ENCODE measurements at regions not wholly inside any gene's neighbourhood (a gene's known extent, or its start where the extent isn't known, plus 50 kb on each side); places are given as distances from the start of the nearest gene placed in this dataset.
A peak's percentile ranks its signal among the peaks of the same experiment; 100 is the strongest.
"Not testable (repeated sequence)": the region's sequence is repeated elsewhere in the genome, so short reads cannot be mapped to it uniquely, and the experiment has no call there.

DNA sequence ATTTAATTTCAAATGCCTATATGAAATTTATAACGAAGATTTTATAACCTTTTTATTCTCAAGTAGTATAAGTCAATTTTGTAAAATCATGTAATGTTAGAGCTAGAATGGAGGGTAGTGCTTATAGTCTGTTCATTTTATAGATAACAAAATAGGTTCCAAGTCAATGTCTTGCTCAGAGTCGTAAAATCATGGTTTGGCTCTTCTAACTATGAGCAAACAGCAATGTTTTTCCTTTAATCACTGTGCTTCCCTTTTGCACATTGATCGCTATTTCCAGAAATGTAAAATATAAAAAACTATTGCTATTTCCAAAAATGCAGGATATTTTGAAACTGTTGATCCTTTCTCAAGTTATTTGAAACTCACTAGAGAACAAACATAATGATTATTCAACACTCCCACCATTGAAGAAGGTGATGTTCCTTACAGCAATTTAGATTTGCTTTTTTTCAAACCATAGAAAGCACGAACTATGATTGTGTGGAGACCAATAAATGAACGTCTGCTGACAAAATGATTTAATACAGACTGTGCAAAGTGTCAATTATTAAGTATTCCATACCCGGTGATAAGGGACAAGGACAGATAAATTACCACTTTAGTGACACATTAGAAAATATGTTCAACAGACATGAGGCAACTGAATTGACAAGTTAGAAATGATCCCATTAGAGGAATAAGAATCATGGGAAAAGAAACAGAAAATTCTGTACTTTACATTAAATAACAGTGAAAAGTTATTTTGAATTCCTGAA lies 412.1 kb upstream of the TECRL start:
- no peak for DNase-seq (ENCODE audit: low read depth)

DNA sequence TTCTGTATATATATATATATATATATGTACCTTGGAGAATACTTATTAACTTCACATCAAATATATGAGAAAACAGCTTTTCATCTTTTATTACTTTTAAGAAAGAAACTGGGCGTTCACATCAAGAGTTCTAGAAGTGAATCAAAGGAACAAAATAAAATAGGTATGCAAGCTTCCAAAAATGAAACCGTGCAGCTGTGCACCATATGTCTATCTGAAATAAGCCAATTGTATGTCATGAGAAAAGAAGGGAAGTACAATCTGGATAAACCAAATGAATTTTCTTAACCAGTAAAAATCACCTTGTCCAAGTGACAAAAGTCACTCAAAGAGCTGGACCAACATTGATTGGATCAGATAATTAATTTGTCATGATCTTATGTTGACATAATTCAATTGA lies 405.4 kb upstream of the TECRL start:
- no peak for DNase-seq (ENCODE audit: low read depth)

DNA sequence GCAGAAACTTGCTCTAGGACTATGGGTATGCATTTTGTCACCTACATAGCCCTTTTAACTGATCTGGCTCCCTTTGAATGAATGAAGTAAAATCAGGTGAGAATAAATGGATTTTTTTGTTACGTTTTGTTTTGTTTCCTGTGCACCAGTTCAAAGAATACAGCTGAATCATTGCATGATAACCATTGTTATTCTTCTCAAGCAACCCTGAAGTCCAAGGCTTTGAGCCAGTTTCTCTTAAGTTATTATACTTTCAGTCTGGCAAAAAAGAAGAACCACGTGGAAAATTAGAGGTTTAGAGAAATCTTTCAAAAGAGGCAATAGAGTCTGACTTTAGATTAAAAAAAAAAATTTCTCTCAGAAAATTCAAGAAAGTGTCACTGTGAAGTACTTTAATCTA lies 398.6 kb upstream of the TECRL start:
- DNase-seq (ENCODE audit: low read depth), result no peak

DNA sequence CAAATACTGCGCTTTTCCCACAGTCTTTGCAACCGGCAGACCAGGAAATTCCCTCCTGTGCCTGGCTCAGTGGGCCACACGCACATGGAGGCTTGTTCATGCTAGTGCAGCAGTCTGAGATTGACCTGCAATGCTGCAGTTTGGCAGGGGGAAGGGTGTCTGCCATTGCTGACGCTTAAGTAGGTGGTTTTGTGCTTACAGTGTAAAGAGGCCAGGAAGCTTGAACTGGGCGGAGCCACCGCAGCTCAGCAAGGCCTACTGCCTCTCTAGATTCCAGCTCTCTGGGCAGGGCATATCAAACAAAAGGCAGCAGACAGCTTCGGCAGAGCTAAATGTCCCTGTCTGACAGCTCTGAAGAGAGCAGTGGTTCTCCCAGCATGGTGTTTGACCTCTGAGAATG lies 390.5 kb upstream of the TECRL start:
- no peak for DNase-seq (ENCODE audit: low read depth)

DNA sequence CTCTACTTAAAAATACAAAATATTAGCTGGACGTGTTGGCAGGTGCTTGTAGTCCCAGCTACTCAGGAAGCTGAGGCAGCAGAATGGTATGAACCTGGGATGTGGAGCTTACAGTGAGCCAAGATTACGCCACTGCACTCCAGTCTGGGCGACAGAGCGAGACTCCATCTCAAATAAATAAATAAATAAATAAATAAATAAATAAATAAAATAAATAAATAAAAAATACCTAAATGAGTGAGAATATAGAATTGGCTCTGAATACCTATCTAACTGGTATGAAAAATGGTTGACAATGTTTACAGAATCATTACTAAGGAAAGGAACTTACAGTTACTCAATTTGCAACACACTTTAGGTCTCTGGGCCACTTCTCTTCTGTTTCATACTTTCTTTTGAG lies 389.6 kb upstream of the TECRL start:
- not testable (repeated sequence) for DNase-seq (ENCODE audit: low read depth)

DNA sequence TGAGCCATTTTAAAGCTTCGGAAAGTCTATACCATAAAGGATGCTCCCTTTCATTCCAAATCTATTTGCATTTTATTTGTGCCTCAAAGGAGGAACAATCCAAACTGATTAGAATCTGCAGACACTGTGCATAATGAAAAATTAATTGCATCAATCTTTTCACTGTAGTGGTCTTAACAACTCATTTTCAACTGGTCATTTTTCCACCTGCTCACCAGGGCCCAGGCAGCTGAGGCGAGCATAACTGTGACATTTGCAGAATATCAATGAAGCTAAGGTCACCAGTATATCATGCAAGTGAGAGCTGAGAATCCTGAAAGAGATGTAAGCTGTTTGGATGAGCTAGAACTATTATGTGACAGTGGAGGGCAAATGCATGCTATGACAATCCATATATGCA lies 387.3 kb upstream of the TECRL start:
- DNase-seq (ENCODE audit: low read depth), result no peak

DNA sequence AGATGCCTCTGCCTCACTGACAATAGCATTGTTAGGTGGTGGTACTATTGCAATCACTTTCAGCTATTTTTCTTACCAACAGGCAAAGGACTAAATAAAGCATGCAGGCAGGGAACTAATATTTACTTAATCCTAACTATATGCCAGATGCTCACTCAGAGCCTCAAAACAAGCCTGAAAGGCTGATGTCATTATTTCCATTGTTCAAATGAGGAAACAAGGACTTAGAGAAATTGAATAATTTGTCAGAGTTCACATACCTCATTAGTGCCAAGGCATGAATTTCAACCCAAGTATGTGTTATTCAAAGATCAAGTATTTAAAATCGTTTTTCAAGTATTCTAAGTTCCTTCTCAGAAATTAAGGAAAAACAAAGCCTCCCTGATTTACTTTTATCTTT lies 374.9 kb upstream of the TECRL start:
- no peak for DNase-seq (ENCODE audit: low read depth)

DNA sequence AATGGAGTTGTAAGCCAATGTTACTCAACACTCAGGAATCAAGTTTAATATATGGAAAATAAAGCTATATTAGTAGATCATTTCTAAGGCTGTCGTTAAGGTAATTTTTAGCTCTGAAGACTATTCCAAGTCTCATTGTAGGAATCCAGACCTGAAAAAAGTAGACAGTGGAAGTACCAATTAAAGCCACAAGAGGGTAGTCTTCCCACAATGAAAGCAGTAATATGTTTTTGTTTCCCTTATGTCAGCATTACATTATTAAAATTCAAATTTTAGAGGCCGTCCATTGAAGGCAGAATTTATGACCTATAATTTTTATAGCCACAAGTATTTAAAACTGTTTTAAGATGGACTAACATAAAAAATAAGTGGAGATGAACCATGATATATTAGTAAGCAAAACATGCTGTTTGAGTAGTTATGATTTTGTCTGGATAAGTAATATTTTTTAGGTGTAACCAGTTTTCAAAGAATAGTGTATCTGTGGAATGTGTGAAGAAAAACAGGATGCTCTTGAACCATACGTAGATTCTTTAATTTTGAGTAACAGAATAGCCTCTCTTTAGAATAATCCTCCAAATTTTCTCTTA lies 372.6 kb upstream of the TECRL start:
- peak; percentile 14 for DNase-seq (ENCODE audit: low read depth)

DNA sequence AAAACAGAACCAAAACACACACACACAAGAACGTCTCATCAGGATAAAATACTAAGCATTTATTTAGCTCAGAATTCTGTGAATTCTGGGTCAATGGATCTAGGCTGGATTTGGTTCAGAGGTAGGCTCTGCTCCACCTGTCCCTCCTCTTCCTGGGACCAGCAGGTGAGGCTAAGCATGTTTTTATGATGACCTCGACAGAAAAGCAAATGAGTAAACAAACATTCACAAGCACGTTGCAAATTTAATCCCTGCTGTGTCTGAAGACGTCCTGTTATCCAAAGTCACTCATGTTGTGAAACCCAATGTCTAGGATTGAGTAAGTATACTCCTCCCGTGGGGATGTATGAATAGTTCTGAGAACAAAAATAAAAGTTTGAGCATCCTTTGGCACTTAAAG lies 371.4 kb upstream of the TECRL start:
- DNase-seq (ENCODE audit: low read depth), result no peak

DNA sequence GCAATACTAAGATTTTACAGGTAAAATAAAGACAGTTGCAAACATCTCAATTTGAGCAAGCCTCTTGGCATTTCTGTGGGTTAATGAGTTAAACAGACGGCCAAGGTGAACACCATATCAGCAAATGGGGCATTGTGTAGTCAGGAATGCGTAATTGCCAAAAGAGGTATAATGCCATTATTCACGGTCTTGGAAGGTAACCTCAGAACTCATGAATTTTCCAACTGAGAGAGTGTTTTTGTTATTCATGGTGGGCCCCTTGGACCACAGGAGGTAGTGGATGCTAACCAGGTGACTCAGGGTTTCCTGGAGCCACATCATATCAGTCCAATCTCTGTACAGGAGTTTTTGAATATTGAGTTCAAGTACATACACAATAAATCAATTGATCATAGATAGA lies 368.0 kb upstream of the TECRL start:
- no peak for DNase-seq (ENCODE audit: low read depth)

DNA sequence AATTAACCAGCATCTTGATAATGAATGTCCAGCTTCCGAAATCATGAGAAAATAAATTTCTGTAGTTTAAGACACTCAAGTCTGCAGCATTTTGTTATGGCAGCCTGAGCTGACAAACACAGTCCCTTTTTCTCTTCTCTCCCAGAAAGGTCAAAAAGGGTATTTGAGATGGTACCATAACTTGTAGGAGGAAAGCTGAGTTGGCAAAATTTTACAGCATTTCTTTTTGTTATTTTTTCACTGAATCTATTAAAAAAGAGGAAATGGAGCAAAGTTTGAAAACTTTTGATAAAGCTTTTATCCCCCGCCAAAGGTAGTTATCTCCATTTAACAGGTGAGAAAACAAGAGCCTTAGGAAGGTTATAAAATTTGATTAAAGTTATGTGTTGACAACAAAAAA lies 367.6 kb upstream of the TECRL start:
- DNase-seq (ENCODE audit: low read depth), result no peak

DNA sequence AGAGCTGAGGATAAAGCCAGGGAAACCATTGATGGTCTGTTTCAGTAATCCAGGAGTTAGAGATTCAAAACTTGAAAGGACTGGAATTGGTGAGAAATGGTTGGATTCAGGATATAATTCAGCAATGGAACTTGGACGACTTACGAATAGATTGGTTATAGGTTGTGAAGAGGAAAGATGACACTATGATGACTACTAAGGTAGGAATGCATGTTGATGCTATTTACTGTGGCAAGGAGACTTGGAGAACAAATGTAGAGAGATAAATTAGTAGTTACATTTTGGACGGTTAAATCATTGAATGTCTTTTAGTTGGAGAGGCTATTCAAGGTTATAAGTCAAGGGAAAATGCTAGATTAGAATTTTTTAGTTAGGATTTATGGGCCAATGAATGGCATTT lies 365.4 kb upstream of the TECRL start:
- no peak for DNase-seq (ENCODE audit: low read depth)

DNA sequence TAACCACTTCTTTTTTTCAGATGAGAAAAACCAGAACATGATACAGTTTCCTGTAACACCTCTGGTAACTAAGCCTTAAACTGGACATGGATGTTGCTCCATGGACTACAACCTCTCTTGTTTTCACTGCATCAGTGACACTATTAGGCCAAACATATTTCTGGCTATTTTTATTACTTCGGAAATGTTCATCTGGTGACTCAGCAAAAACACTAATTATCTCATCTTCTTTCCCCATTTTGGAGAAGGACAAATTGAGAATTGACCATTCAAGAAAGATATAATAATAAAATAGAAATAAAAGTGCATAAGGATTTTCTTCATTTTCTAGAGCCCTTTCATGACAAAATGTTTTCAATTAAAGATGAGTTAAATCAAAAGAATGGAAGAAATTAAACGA lies 361.9 kb upstream of the TECRL start:
- no peak for DNase-seq (ENCODE audit: low read depth)

DNA sequence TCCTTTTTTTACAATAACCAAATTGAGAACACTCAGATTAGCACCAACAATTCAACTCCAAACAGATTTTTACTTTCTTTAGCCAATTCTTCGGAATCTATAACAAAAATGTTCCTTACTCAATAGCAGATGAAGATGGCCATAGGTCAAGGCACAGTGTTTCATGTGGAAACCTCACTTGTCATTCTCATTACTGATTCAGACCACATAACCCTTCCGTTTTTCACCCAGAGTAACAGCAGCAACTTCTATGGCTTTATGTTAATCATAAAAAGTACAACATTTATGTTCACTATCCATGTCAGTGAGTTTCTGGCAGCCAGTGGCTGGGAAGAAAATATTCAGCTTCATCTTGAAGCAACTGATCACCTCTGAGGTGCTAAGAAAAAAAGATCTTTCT lies 358.3 kb upstream of the TECRL start:
- DNase-seq (ENCODE audit: low read depth), result no peak

DNA sequence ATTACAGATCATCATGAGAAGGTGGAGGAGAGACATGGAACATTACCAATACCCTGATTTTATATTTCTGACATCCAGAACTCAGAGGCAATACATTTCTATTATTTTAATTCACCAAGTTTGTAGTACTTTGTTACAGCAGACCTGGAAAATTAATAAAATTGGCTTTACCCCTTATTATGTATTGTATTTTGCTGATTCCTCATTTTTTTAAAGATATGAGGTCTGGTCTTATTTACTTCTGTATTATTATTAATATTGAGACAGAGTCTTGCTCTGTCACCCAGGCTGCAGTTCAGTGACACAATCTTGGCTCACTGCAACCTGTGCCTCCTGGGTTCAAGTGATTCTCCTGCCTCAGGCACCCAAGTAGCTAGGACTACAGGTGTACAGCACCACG lies 357.3 kb upstream of the TECRL start:
- no peak for DNase-seq (ENCODE audit: low read depth)

DNA sequence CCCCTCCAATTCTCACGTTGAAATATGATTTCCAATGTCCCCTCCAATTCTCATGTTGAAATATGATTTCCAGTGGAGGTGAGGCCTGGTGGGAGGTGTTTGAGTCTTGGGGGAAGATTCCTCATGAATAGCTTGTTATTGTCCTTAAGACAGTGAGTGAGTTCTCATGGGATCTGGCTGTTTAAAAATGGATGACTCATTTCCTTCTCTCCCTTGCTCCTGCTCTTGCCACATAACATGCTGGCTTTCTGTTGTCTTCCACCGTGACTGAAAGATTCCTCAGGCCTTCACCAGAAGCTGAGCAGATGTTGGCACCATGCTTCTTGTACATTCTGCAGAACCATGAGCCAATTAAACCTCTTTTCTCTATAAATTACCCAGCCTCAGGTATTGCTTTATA lies 346.8 kb upstream of the TECRL start:
- DNase-seq (ENCODE audit: low read depth), result no peak

DNA sequence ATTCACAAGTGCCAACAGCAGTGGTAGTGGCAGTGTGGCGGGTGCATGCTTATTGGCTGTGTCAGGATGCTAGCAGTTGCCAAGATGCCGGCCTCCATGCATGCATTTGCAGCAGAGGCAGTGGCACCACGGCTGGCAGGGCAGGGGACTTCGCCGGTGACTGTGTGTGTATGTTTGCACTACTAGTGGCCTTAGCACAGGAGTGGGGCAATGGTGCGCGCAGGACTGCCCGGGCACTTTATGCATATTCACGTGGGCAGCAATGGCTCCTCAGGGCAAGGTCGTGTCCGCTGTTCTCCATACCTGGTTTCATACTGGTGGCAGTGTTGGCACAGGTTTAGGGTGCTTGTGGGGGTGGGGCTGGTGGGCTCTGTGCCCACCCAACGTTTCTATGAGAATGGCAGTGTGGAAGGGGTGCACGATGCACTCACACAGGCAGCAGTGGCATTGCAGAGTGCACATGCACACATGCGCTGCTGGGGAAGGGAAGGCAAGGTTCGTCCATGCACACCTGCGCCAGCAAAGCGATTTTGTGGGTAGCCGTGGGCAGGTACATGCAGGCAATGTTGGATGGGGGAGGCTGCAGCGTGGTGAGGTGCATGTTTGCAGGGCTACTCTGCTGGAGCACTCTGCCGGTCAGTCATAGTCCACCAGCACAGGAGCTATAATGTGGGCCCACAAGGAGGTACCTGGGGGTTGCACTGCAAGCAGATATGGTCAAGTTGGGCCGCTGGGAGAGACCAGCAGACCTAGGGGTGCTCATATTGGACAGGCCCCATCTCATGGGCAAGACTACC lies 338.9 kb upstream of the TECRL start:
- DNase-seq (ENCODE audit: low read depth), result no peak

DNA sequence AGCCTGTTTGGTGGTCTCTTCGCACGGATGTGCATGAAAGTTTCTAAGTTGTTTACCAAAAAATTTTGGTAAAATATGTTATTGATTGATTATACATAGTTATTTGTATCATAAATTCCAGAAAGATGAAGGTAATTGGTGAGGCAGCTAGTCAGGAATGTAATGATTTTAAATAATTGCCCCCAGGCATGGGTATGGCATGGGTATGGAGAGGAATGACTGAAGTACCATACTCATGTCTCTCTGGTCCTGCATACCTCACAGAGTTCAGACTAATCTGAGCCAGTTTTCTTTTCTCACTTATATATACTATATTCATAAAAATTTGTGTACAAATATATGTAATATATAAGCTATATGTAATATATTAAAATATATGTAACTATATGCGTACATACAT lies 329.0 kb upstream of the TECRL start:
- DNase-seq (ENCODE audit: low read depth), result no peak

DNA sequence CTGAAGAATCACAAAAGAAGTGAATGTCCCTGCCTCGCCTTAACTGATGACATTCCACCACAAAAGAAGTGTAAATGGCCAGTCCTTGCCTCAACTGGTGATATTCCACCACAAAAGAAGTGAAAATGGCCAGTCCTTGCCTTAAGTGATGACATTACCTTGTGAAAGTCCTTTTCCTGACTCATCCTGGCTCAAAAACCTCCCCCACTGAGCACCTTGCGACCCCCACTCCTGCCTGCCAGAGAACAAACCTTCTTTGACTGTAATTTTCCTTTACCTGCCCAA lies 328.5 kb upstream of the TECRL start:
- DNase-seq (ENCODE audit: low read depth), result not testable (repeated sequence)

DNA sequence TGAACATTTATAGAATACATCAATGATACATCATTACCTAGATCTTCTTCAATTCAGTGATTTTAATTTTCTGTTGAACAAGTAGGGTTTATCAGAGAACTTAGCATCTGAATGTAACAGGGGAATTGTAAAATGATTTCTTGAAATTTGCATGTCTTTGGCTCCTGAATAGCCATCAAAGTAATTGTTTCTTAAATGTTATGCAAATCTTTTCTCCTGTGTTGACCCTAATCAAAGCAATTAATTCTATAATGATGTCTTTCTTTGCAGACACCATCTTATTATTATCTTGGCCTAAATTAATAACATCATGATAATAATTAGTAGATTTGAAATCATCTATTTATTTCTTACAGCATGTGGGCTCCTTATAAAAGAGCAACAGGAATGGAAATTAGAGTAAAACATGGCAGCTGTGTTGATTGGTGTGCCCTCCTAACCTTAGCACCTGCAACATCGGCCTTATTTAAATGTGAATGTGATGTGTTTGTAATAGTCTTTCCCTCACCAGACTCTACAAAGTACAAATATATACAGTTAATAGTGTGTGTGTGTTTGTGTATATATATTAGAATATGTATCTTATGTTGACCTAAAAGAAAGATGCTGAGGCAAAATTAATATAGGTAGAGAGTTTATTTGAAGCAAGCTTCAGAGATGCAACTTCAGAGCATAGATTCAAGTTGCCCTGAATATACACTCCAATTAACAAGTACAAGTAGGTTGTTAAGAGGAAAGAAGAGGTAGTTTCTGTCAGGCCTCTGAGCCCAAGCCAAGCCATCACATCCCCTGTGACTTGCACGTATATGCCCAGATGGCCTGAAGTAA lies 328.0 kb upstream of the TECRL start:
- DNase-seq (ENCODE audit: low read depth), result no peak

DNA sequence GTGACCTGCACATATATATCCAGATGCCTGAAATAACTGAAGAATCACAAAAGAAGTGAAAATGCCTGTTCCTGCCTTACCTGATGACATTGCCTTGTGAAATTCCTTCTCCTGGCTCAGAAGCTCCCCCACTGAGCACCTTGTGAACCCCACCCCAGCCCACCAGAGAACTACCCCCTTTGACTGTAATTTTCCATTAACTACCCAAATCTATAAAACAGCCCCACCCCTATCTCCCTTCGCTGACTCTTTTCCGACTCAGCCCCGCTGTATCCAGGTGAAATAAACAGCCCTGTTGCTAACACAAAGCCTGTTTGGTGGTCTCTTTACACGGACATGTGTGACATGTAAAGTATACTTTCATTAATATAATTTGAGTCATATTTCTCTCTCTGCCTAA lies 320.3 kb upstream of the TECRL start:
- no peak for DNase-seq (ENCODE audit: low read depth)

DNA sequence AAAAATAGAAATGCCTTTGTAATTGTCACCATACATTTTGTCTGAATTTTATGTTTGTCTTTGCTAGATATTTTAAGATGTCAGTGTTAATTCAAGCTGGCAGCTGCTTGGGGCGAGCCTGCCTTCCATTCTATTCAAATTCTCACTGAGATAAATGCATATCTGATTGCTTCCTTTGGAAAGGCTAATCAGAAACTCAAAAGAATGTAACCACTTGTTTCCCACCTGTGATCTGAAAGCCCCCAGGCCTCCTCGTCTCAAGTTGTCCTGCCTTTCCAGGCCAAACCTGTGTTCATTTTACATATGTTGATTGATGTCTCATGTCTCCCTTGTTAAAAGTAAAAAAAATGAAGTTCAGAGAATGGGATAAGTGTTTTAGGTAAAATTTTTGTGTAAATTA lies 318.7 kb upstream of the TECRL start:
- no peak for DNase-seq (ENCODE audit: low read depth)

DNA sequence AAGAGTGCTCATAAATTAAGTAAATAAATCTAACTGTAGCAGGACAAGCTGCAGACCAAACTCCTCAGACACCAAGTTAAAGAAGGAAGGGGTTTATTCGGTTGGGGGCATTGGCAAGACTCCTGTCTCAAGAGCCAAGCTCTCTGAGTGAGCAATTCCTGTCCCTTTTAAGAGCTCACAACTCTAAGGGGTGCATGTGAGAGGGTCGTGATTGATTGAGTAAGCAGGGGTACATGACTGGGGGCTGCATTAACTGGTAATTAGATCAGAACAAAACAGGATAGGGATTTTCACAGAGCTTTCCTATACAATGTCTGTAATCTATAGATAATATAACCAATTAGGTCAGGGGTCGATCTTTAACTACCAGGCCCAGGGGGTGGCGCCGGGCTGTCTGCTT lies 318.1 kb upstream of the TECRL start:
- not testable (repeated sequence) for DNase-seq (ENCODE audit: low read depth)

Data from fibroblast of the conjunctiva (primary cell).